Spinal cord (tissue), 9 donors: ENCODE measurements at regions not wholly inside any gene's neighbourhood (a gene's known extent, or its start where the extent isn't known, plus 50 kb on each side); places are given as distances from the start of the nearest gene placed in this dataset.

ENCODE experiments used
- DNase-seq, 6 donors: peaks; one replicate each; pipeline versions ENCODE4 v3.0.0 to v3.0.0-alpha.2; 2013 to 2015; ENCODE audit warnings: low spot score in 6 of 6, low read depth in 4 of 6
- H3K27ac ChIP-seq: one replicate; pipeline ENCODE4 v1.5.1; 2013; ENCODE audit warnings: low read depth, low read length, control low read depth
- H3K27me3 ChIP-seq: one replicate; pipeline ENCODE4 v1.6.1; 2013; ENCODE audit warnings: low read length; ENCODE audit not compliant: control insufficient read depth, insufficient read depth
- H3K36me3 ChIP-seq: one replicate; pipeline ENCODE4 v1.6.1; 2013; ENCODE audit warnings: low read length; ENCODE audit not compliant: control insufficient read depth, insufficient read depth
- H3K4me1 ChIP-seq: one replicate; pipeline ENCODE4 v1.6.1; 2013; ENCODE audit warnings: low read length; ENCODE audit not compliant: control insufficient read depth, insufficient read depth
- H3K4me3 ChIP-seq: one replicate; pipeline ENCODE4 v1.5.1; 2013; ENCODE audit warnings: low read depth, low read length, control low read depth
- H3K9me3 ChIP-seq: one replicate; pipeline ENCODE4 v1.6.1; 2013; ENCODE audit warnings: low read length; ENCODE audit not compliant: control insufficient read depth, insufficient read depth
- WGBS: methylation state at CpG from one replicate; pipeline ENCODE4 v1.1.5; 2013; ENCODE audit warnings: missing lambda C conversion rate; ENCODE audit not compliant: insufficient coverage; 5-methylcytosine and 5-hydroxymethylcytosine counted together
- donor health status: healthy.

DNA sequence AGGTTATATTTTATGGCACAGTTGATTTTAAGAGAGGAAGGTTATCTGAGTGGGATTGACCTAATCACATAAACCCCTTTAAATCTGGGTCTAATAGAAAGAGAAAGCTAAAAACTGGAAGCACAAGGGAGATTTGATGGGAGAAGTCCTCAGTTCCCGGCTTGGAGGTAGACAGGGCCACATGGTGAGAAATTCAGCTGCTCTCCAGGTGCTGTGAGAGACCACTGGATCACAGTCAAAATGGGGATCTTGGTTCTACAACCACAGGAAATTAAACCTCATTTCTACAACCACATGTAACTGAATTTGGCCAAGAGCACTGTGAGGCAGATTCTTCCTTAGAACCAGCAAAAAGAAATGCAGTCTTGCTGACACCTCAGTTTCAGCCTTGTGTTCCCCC lies 2352.7 kb downstream of the MAT2B start:
- H3K4me3 ChIP-seq, result no peak overlapping the region
- H3K27me3 ChIP-seq, result no peaks in the 10 kb centered on the region
- H3K4me1 ChIP-seq, result no peaks in the 10 kb centered on the region
- H3K36me3 ChIP-seq, result no peaks in the 10 kb centered on the region
- no CpG with 5 or more reads among the region's 1 CpG for WGBS
- H3K27ac ChIP-seq, result no peak overlapping the region
- H3K9me3 ChIP-seq, result no peaks in the 10 kb centered on the region
- DNase-seq, result no peak

DNA sequence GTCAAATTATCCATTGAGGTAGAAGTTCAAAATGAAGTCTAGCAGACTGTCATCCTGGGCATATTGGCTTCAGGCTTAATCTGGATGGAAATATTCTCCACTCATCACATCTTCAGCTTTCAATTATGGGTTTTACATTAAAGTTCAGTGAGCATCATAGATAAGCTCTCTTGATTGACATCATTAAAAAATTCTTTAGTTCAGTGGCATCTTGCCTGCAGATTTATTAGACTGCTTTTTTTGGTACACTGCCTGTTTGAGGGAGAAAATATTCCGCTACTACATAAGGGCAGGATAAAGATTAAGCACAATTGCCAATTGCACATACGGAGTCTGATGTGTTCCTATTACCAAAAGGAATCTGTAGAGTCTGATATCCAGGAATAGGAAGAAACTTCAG lies 2353.8 kb downstream of the MAT2B start:
- Histone ChIP-seq H3K27me3 (no peaks in the 10 kb centered on the region), H3K9me3 (no peaks in the 10 kb centered on the region), H3K4me1 (no peaks in the 10 kb centered on the region), H3K4me3 (no peak overlapping the region), H3K36me3 (no peaks in the 10 kb centered on the region), H3K27ac (no peak overlapping the region)
- 100% methylated on average over 1 of the region's 2 CpGs for WGBS
- peak in 1 of 6 donors; percentile 36 for DNase-seq

DNA sequence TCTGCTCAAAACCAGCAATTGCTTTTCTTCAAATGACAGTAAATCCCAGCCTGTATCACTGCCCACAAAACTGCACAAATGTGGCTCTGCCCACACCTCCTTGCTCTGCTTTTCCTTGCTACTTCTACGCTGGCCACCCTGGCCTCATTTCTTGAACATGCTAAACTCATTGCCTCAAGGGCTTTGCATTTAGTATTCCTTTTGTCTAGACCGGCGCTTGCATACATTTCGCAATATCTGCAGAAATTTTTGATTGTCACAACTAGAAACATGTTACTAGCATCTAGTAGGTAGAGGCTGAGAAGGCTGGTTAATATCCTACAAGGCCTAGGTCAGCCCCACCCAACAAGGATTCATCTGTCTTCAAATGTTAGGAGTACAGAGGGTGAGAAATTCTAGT lies 2357.8 kb downstream of the MAT2B start:
- H3K36me3 ChIP-seq, result no peaks in the 10 kb centered on the region
- H3K4me1 ChIP-seq, result no peaks in the 10 kb centered on the region
- H3K27ac ChIP-seq, result no peak overlapping the region
- no peak overlapping the region for H3K4me3 ChIP-seq
- no peak for DNase-seq
- no peaks in the 10 kb centered on the region for H3K9me3 ChIP-seq
- WGBS, result 100% methylated on average over 1 of the region's 4 CpGs
- H3K27me3 ChIP-seq, result no peaks in the 10 kb centered on the region

DNA sequence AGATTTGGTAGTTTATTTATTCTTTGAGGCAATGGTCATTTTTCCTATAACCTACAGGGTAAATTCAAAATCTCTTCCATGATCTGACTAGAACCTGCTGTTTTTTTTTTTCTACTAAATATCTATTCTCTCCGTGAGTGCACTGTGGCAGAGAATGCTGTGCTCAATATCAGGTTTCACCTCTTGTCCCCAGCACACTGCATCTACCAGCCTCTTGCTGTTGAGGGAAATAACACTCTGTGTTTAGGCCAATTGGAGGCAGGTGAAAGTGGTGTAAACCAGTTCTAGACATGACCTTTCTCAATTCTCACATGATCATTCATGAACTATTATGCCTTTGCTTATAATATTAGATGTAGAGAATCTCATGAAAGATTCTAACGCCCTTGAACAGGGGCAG lies 2365.9 kb downstream of the MAT2B start:
- no peaks in the 10 kb centered on the region for H3K9me3 ChIP-seq
- H3K4me1 ChIP-seq, result no peaks in the 10 kb centered on the region
- H3K27me3 ChIP-seq, result no peaks in the 10 kb centered on the region
- no peak overlapping the region for H3K4me3 ChIP-seq
- H3K36me3 ChIP-seq, result no peaks in the 10 kb centered on the region
- 100% methylated on average over 1 of the region's 2 CpGs for WGBS
- H3K27ac ChIP-seq, result no peak overlapping the region
- DNase-seq, result no peak

DNA sequence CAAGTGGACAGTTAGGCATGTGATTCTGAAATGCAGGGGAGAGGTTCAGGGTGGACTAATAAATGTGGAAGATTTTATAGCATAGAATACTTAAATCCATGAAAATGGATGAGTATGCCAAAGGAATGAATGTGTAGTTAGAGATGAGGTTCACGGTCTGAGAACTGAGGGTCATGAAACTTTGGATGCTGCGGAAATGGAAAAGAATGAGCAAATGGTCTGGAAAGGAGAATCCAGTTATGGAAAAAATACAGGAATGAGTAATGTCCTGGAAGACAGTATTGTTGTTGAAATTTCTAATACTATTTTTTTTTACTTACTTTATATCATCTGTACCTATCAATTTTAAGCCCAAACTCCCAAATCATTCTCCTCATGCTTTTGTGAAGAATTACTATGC lies 2369.4 kb downstream of the MAT2B start:
- Histone ChIP-seq H3K27ac (no peak overlapping the region), H3K27me3 (no peaks in the 10 kb centered on the region), H3K4me1 (no peaks in the 10 kb centered on the region), H3K9me3 (no peaks in the 10 kb centered on the region), H3K36me3 (no peaks in the 10 kb centered on the region), H3K4me3 (no peak overlapping the region)
- no peak for DNase-seq
- WGBS, result 100% methylated on average over 1 of the region's 2 CpGs

DNA sequence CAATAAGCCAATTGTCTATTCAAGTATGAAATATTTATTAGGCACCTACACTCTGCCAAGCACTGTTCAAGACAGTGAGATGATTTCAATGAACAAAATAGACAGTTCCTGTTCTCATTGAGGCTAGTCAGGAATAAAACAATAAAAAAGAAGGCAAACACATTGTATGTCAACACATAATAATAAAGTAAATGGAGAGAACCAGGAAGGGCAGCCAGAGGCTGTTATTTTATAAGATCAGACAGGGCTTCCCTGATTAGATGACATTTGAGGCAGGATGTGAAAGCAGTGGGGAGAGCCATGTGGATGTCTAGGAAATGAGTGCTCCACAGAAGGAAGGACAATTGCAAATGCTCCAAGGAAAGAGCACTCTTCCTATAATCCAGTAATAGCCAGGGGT lies 2371.1 kb downstream of the MAT2B start:
- H3K4me3 ChIP-seq, result no peak overlapping the region
- no peaks in the 10 kb centered on the region for H3K9me3 ChIP-seq
- H3K27me3 ChIP-seq, result no peaks in the 10 kb centered on the region
- no peaks in the 10 kb centered on the region for H3K4me1 ChIP-seq
- no peak for DNase-seq
- H3K27ac ChIP-seq, result no peak overlapping the region
- no peaks in the 10 kb centered on the region for H3K36me3 ChIP-seq

DNA sequence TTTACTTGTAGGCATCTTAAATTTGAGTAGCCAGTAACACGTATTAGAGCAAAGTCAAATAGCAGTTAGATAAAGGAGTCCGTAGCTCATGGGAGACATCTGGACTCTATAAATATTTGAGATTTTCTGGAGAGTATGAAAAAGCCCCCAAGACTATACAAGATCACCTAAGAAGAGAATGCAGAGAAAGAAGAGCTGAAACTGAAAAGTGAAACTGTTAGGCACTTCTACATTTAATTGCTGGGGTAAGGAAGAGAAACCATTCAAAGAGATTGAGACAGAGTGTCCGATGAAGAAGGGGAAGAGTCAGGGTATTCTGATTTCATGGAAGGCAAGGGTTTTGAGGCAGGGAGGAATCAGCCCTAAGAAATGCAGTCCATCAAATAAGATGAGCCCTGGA lies 2372.1 kb downstream of the MAT2B start:
- 92% methylated on average over 1 of the region's 3 CpGs for WGBS
- Histone ChIP-seq H3K36me3 (no peaks in the 10 kb centered on the region), H3K4me3 (no peak overlapping the region), H3K4me1 (no peaks in the 10 kb centered on the region), H3K27me3 (no peaks in the 10 kb centered on the region), H3K27ac (no peak overlapping the region), H3K9me3 (no peaks in the 10 kb centered on the region)
- no peak for DNase-seq

DNA sequence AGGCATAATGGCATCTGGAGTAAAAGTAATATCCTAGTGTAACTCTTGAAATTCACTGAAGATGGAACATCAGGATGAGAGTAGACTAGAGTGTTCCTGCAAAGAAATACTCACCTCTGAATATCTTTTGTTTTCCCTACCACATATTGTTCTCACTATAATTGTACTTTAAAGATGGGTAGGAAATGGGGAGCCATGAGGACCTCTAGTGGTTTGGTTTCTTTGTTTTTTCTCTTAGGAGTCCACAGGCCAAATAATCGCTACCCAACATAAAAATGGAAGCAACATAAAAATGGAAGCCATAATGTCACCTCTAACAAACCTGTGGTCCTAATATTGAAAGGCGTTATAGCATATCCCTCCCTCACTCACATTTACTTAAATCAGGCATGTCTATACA lies 2375.8 kb downstream of the MAT2B start:
- Histone ChIP-seq H3K9me3 (no peaks in the 10 kb centered on the region), H3K27ac (no peak overlapping the region), H3K4me3 (no peak overlapping the region), H3K36me3 (no peaks in the 10 kb centered on the region), H3K27me3 (no peaks in the 10 kb centered on the region), H3K4me1 (no peaks in the 10 kb centered on the region)
- WGBS, result 100% methylated on average over 1 of the region's 2 CpGs
- no peak for DNase-seq

DNA sequence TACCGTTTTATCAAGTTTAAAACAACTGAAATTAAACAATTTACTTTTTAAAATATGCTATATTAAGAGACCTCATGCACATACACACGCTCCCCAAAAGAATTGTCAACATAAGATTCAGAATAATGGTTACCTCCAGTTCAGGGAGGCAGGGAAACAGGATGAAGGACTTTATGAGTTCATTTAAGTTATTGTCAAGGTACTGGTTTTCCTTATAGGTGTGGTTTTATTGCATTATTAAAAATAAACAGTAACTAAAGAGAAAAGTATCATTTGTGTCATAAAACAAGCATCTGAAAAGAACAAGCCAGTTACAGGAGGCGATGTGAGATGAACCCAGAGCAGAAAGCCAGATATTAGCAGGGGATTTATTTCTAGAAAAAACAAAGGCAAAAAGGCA lies 2376.7 kb downstream of the MAT2B start:
- H3K9me3 ChIP-seq, result no peaks in the 10 kb centered on the region
- 80% methylated on average over 1 of the region's 3 CpGs for WGBS
- DNase-seq, result no peak
- H3K4me3 ChIP-seq, result no peak overlapping the region
- no peak overlapping the region for H3K27ac ChIP-seq
- no peaks in the 10 kb centered on the region for H3K27me3 ChIP-seq
- no peaks in the 10 kb centered on the region for H3K36me3 ChIP-seq
- no peaks in the 10 kb centered on the region for H3K4me1 ChIP-seq

DNA sequence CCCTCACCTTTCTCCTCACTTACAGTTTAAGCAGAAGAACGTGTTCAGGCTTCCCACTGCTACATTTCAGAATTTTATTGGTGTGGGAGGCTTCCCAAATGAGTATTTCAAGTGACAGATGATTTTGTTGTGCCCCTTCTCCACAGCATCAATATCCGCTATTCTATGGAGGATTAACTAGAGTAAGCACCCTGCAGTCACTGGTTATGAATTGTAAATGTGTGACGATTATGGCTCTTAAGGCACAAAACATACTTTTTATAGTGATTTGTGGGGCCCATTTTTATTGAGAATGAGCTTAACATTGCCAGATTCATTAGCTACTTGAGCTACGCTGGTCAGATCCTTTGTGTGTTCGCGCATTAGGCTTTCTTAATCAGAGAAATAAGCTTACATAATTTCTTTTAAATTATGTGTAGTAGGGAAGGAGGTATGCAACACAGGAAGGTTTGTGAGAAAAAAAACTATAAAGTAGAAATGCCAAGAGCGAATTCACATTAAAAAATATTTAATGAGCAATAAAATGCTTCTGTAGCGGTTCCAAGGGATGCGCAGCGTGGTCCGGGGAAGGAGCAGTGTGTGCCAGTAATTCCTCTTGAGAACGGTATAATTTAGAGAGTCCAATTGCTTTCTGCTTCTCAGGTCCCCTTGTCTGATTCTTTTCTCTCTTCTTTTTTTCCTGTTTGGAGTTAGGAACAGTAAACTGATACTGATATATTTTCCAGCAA lies 2380.4 kb downstream of the MAT2B start:
- H3K4me1 ChIP-seq, result no peaks in the 10 kb centered on the region
- H3K27me3 ChIP-seq, result no peaks in the 10 kb centered on the region
- H3K4me3 ChIP-seq, result no peak overlapping the region
- peak in 1 of 6 donors; percentile 86 for DNase-seq
- H3K9me3 ChIP-seq, result no peaks in the 10 kb centered on the region
- no CpG with 5 or more reads among the region's 12 CpGs for whole genome bisulfite sequencing
- no peak overlapping the region for H3K27ac ChIP-seq
- H3K36me3 ChIP-seq, result no peaks in the 10 kb centered on the region
